HG03439 (cell line): ENCODE measurements at regions not wholly inside any gene's neighbourhood (a gene's known extent, or its start where the extent isn't known, plus 50 kb on each side); places are given as distances from the start of the nearest gene placed in this dataset.
"Not testable (repeated sequence)": the region's sequence is repeated elsewhere in the genome, so short reads cannot be mapped to it uniquely, and the experiment has no call there.

Experiments
- ATAC-seq: cut with Tn5 transposase; IDR thresholded peaks from one replicate; pipeline ENCODE4 v1.9.1; 2021; ENCODE audit warnings: mild to moderate bottlenecking, moderate library complexity; ENCODE audit not compliant: unreplicated experiment

GRCh38 chr16:29355339-29356059 lies 51.0 kb downstream of the NPIPB11 start:
- not testable (repeated sequence) for ATAC-seq

GRCh38 chr16:29354449-29354848 lies 52.1 kb downstream of the NPIPB11 start:
- not testable (repeated sequence) for ATAC-seq

GRCh38 chr16:29352617-29352999 lies 53.9 kb downstream of the NPIPB11 start:
- not testable (repeated sequence) for ATAC-seq

DNA sequence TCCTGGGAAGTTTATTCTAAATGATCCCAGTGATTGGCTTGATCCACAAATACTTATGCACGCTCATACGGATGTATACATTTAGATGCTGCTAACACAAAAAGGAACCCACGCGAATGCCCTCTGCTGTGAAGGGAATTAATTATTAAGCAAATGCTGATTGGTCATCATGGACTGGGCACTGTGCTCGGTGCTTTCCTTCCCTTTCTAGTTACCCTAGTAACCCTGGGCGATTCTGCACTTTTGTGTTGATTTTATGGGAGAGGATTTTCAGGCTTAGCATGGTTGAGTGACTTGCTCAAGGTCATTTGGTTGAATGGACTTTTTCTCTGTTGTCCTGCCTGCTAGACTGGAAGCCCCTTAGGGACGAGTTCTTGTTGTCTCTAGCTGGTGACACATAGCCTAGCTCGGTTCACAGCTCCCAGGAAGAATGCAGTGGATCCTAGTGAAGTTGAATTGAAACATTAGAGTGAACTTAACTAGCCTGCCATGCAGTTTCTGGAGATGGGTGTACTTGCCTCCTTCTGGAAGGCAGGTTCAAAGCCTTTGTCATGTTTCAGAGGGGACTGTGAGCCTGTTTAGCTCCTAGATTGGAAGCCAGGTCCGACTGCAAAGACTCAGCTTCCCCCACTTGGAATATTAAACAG lies 54.4 kb downstream of the NPIPB11 start:
- not testable (repeated sequence) for ATAC-seq

GRCh38 chr16:29351271-29351969 lies 55.1 kb downstream of the NPIPB11 start:
- not testable (repeated sequence) for ATAC-seq

- ATAC-seq: not testable (repeated sequence)
Observed at GRCh38 chr16:29349966-29350365, 56.5 kb downstream of the NPIPB11 start.

- ATAC-seq: not testable (repeated sequence)
Observed at GRCh38 chr16:29348748-29349147, 57.8 kb downstream of the NPIPB11 start.

- not testable (repeated sequence) for ATAC-seq
Observed at GRCh38 chr16:29348123-29348690, 58.3 kb downstream of the NPIPB11 start.

DNA sequence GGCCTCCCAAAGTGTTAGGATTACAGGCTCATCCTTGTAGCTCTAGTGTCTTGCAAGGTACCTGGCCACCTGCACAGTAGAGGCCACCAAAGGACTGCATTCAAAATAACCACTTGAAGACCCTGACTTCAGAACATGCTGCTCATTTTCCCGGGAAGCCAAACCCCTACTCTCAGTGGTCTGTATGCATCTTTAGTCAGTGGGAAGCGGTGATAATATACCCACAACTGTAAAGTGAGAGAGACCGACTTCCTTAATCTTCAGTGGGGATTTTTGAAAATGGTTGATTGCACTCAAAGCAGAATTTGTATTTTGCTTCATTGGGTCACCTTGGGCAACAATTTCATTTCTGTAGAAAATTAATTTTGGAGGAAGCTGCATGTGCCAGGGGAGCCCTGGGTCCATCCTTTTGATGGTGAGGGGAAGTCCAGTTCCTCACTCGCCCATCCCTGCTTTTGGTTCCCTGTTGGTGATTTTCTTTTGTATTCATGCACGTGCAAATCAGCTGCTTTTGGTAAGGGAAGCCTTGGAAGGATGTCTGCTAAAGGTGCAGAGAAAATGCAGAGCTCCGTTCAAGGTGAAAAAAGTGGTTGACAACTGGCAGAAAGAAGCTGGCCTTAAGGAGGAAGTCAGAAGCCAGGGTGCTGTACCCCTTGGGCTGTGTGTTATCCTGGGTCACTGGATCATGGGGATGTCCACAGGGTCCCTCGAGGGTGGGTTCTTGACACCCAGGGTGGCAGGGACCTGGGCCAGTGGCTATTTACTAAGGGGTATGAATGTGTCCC lies 59.5 kb downstream of the NPIPB11 start:
- not testable (repeated sequence) for ATAC-seq

- ATAC-seq: not testable (repeated sequence)
Observed at GRCh38 chr16:29346203-29346602, 60.3 kb downstream of the NPIPB11 start.

DNA sequence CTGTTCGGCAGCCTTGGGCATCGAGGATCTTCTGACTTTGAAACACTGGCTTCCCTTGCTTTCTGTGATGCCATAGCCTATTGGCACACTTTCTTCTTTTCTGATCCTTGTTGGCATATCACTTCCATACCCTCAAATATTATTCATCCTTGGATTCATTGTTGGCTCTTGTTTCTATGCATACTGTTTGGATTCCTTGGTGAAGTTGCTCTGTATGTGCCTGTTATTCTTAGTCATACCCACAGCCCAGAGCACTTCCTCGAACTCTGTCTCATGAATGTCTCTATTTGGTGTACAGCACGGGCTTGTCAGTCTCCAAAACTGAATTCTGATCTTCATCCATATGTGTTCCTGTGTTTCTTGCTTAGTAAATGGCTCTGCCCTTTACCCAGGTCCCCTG lies 63.6 kb downstream of the NPIPB11 start:
- ATAC-seq: not testable (repeated sequence)

GRCh38 chr16:29340779-29341438 lies 65.6 kb downstream of the NPIPB11 start:
- not testable (repeated sequence) for ATAC-seq

DNA sequence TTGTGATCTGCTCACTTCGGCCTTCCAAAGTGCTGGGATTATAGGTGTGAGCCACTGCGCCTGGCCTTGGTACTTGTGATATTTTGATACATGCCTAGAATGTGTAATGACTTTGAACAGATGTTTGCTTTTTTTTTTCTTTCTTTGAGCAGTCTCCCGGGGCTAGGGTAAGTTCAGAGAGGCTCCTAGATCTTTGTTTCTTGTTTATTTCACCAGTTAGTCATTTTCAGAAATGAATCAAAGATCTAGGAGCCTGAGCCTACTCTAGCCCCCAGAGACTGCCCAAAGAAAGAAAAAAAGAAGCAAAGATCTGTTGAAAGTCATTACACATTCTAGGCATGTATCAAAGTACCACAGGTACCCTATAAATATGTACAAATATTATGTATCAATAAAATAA lies 66.3 kb downstream of the NPIPB11 start:
- ATAC-seq: not testable (repeated sequence)

DNA sequence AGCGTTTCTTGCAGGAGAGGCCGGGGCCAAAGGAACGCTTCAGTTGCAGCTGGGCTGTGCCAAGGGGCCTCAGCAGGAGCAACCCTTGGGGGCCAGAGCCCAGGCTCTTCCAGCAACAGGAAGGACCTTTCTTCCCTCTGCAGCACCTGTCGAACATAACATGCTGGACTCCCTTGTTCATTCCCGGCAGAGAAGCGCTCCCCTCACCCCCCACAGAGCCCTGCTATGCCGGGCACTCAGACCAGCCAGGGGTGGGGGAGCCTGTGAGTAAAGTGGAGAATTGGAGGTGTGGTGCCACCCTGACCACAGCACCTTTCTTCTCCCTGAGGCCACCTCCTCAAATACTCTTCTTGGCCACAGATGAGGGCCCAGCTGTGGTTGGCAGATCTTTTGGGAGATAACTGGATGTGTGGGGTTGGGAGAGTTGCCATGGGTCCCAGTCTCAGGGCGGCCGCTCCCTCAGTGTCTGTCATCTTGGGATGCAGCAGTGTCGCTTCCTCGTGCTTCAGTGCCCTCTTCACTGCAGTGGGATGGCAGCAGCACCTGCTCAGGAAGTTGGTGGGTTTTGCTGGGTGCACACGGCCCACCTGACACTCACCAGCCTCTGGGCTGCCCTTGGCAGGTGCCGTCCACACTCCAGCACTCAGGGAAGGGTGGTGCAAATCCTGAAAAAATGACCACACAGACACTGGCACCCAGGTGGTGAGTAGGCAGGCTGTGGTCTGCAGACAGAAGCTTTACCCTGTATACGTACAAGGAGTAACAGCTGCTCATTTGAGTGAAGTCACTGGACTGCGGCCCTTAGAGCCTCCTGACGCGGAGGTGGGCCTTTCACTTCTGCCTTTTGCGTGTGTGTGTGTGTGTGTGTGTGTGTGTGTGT lies 67.5 kb downstream of the NPIPB11 start:
- ATAC-seq: peak; percentile 71

DNA sequence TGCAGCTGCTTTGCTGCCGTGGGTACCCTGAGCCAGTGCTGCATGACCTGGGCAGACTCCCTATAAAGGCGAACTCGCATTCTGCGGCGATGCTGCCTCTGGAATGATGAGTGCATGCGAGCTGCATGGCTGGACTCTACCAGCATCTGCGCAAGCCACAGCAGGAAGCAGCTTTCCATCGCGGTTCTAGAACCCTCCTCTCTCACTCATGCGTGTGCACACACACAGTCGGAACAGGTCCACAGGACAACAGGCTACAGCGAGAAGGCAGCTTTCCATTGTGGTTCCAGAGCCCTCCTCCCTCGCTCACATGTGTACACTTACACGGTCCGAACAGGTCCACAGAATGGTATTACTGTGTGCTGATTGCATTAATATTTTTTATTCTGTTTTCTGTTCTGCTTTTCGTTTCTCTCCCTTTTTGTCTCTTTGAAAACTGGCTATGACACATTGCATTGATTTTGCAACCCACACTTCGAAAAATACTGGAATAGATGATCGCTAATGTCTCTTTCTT lies 69.1 kb downstream of the NPIPB11 start:
- ATAC-seq: not testable (repeated sequence)

DNA sequence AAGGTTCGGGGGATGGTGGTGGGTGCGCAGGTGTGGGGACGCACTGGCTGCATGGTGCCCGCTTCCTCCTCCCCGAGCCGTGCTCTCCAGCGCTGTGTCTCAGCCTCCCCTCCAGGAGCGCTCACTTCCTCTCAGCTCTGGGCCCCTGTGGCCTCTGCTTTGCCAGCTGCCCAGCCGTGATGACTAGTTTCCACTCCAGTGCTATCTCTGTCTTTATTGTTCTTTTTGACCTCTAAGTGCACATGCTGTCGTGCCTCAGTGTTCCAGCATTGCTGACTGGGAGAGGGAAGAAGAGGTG lies 71.0 kb downstream of the NPIPB11 start:
- not testable (repeated sequence) for ATAC-seq

DNA sequence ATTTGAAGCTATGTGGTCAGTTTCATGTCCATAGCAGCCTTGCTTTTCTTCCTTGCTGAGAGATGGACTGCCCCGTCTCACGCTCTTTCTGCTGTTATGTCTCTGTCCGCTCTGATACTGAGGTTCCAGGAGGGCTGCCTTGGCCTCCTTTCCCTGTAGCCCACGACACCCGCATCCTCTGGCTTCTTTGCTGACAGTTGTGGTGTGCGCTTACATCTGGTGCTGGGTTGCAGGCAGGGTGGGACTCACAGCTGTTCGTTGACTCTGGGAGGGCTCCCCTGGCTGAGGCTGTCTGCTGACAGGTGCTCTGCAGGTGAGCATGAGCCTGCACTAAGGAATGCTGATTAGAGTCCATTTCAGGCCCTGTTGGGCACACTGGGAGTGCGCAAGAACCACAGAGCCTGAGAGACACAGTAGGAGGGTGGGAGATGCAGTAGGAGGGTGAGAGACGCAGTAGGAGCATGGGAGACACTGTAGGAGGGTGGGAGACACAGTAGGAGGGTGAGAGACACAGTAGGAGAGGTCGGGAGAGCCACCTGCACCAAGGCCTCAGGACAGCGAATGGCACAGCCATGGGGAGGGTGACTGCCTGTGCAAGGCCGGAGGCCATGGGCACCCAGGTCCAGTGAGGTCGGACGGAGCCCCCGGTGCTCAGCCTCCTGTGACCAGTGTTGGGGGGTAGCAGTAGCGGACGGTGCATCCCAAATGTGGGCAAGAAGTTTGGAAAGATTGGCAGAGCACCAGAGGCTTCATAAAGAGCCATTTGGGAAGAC lies 71.5 kb downstream of the NPIPB11 start:
- not testable (repeated sequence) for ATAC-seq

DNA sequence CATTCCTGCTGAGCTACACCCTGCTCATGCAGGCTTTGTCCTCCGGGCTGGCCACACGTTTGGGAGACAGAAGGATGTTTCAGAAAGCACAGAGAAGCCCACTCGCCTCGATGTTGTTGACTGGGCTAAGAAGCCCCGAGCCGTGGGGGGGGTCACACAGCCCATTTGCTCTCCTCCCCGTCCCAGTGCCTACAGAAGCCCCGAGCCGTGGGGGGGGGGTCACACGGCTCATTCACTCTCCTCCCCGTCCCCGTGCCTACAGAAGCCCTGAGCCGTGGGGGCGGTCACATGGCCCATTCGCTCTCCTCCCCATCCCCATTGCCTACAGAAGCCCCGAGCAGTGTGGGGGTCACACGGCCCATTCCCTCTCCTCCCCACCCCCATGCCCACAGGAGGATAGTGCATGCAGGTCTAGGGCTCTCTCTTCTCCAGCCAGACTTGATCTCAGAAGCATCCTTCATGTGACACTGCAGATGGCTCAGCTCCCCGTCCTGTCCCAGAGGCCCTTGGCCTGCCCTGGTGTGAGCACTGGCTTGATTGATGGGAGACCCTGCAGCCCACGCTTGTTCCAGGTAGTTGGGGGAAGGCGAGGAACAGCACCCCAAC lies 72.9 kb downstream of the NPIPB11 start:
- not testable (repeated sequence) for ATAC-seq
